ENCODE measurements at regions not wholly inside any gene's neighbourhood (a gene's known extent, or its start where the extent isn't known, plus 50 kb on each side); places are given as distances from the start of the nearest gene placed in this dataset.

DNA sequence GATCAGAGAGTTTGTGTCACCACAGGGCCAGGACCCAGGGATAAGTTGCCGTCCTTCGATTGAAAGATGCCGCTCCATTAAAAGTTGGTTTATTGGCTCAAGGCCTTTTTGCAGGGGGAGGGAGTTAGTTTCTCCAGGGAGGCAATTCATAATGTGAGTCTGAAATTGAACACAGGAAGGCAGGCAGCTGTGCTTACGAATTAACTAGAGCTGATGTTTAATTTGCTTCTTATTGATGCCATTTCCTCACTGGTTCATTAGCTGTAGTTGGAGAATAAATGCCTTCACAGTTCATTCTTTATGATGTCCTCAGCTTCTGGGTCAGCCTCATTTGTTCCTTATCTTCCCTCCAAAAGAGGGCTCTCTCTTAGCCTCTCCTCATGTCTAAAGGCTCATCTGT lies 113.2 kb upstream of the PTPRT start:
- no peak overlapping the region for H3K27ac Mint-ChIP-seq
- no peaks in the 10 kb centered on the region for H3K4me1 Mint-ChIP-seq
- no peaks in the 10 kb centered on the region for H3K9me3 Mint-ChIP-seq
- DNase-seq (no peak), ATAC-seq (no peak)
- H3K4me3 Mint-ChIP-seq, result no peak overlapping the region
- no peaks in the 10 kb centered on the region for H3K27me3 Mint-ChIP-seq

DNA sequence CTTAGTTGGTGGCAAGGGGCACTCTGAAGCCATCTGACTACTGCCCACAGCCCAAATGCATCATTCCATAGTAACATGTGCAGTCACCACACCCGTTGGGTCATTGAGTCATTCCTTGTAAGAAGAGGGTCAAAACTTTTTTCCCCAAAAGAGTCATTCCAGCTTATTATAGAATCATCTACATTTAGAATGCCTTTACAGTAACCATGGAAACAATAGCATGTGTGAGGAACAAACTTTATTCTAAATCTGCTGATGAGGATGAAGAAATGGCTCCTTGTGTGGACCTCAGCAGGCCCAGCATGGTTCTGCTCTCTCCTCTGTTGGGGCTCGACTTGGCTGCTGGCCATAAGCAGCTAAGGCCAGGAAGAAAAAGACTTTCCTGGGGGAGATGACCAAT lies 111.2 kb upstream of the PTPRT start:
- H3K27ac Mint-ChIP-seq, result no peak overlapping the region
- H3K4me1 Mint-ChIP-seq, result no peaks in the 10 kb centered on the region
- ATAC-seq, result no peak
- no peak overlapping the region for H3K4me3 Mint-ChIP-seq
- DNase-seq, result no peak
- peaks cover 6% of the 10 kb centered on the region for H3K27me3 Mint-ChIP-seq
- H3K9me3 Mint-ChIP-seq, result peaks cover 0 to 7% of the 10 kb centered on the region in 2 donors

DNA sequence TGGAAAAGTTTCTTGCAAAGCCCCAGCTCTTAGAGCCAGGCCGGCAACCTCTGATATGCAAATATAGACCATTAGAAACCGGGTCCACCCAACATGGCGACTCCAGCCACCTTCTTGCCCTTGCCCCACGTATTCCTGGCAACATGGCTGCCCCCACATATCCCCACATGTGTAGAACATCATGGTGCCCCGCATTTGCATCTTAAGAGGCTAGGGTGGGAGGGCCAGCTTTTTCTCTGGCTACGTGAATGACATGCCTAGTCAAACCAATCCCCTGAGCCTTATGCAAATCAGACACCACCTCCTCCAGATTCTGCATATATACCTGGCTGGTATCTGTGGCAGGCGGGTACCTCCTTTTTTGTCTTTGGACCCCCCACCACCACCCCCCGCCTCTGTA lies 106.1 kb upstream of the PTPRT start:
- Mint-ChIP-seq H3K9me3 (peaks cover 0 to 9% of the 10 kb centered on the region in 2 donors), H3K27ac (no peak overlapping the region), H3K4me3 (no peak overlapping the region), H3K27me3 (peaks cover 7% of the 10 kb centered on the region), H3K4me1 (no peaks in the 10 kb centered on the region)
- ATAC-seq (no peak), DNase-seq (no peak)

DNA sequence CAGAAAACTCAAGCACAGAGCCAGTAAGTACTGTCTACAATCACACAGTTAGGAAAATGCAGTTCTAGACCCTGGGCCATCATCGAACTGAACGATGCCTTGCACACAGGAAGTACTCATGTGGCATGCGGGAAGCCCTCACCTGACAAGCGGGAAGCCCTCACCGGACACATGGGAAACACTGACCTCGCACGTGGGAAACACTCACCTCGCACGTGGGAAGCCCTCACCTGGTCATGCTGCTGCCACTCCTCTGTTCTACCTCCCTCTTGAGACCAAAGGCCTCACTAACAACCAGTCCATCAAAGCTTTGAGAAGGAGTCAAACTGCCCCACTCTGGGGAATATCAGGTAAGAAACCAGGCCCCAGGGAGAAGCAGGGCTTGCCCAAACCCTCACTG lies 105.6 kb upstream of the PTPRT start:
- Mint-ChIP-seq H3K4me3 (no peak overlapping the region), H3K4me1 (no peaks in the 10 kb centered on the region), H3K9me3 (peaks cover 0 to 9% of the 10 kb centered on the region in 2 donors), H3K27ac (no peak overlapping the region), H3K27me3 (peaks cover 10% of the 10 kb centered on the region)
- DNase-seq (no peak), ATAC-seq (no peak)

DNA sequence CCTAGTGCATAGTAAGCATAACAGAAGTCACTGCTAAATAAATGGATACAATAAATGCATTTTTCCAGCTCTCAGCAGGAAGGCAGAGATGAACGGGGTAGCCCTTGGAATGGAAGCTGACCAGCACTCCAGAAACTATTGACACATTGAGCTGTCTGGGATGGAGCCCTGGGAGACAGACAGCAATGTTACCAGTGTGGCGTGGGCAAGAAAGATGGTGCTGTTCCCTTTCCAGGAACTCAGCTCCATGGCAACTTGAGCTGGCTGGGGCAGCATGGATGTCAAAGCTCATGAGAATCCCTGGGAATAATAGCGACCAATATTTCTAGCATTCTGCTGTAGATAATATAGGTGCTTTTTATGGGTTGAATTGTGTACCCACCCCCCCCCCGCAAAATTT lies 104.3 kb upstream of the PTPRT start:
- no peaks in the 10 kb centered on the region for H3K4me1 Mint-ChIP-seq
- no peak for DNase-seq
- no peak overlapping the region for H3K27ac Mint-ChIP-seq
- H3K9me3 Mint-ChIP-seq, result peaks cover 0 to 9% of the 10 kb centered on the region in 2 donors
- H3K27me3 Mint-ChIP-seq, result peaks cover 18% of the 10 kb centered on the region
- no peak for ATAC-seq
- H3K4me3 Mint-ChIP-seq, result no peak overlapping the region

DNA sequence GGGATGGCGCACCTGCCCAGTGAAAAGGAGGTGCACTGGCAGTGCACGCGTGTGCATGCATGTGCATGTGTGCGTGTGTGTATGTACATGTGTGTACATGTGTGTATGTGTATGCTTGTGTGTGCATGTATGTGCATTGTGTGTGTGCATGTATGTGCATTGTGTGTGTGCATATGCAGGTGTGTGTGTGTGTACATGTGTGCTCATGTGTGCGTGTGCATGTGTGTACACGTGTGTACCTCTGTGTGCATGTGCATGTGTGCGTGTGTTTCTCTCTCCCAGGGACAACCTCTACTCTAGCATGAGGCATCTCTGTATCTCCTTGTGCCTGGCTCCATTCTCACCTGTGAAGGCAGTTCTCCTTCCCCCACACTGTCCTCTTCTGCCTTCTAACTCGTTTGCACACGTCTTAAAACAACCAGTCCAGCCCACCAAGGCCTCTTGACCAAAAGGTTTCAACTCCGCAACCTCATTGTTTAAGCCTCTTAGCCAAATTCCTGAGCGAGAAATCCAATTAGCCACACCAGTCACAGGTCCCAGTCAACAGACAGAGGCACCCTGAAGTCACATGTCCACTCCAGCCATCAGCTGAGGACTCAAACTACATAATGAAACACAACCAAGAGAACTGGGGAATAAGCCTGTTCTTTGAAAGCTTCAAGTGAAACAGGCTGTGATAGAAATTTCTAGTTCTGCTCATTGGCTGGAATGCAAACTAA lies 103.5 kb upstream of the PTPRT start:
- H3K27me3 Mint-ChIP-seq, result peaks cover 18% of the 10 kb centered on the region
- ATAC-seq, result no peak

DNA sequence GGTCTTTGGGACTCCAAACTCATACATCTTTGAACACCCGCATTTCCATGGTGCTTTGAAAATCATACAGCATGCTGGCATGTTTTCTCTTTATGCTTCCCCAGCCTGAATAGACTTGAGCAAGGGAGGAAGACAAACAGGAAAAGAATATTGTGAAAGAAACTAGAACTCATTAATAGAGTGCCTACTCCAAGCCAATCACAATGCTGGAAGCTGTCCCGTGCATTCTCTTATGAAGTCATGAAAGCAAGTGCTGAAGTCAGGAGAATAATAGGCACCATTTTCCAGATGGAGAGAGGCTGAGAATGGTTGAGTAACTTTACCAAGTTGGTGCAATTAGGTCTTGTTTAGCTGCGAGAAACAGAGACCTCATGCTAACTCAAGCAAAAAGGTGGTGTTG lies 102.5 kb upstream of the PTPRT start:
- Mint-ChIP-seq H3K27me3 (peaks cover 18% of the 10 kb centered on the region), H3K4me3 (no peak overlapping the region)

More for the DNA sequence above, 103.5 kb upstream of the PTPRT start:
- H3K9me3 Mint-ChIP-seq, result peaks cover 0 to 9% of the 10 kb centered on the region in 2 donors
- no peak overlapping the region for H3K27ac Mint-ChIP-seq
- no peak for DNase-seq
- no peaks in the 10 kb centered on the region for H3K4me1 Mint-ChIP-seq
- H3K4me3 Mint-ChIP-seq, result no peak overlapping the region

DNA sequence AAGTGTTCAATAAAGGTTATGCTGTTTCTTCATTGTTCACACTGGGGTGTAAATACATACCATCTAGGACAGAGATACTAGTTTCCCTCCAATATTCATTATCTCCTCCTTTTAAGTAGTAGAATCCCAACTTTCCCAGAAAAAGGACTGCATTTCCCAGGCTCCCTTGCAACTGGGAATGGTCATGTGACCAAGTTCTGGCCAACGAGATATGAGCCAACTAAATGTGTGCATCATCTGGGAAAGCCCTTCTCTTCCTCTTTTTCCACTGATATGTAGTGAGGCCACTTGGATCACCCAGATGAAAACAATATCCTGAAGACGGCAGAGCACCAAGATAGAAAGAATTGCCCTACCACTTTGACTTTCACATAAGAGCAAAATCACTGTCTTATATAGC lies 97.9 kb upstream of the PTPRT start:
- H3K4me1 Mint-ChIP-seq, result no peaks in the 10 kb centered on the region
- no peak overlapping the region for H3K4me3 Mint-ChIP-seq
- H3K27me3 Mint-ChIP-seq, result peaks cover 43% of the 10 kb centered on the region
- no peak overlapping the region for H3K27ac Mint-ChIP-seq
- ATAC-seq (no peak), DNase-seq (no peak)
- H3K9me3 Mint-ChIP-seq, result no peaks in the 10 kb centered on the region

More for the DNA sequence above, 102.5 kb upstream of the PTPRT start:
- no peaks in the 10 kb centered on the region for H3K4me1 Mint-ChIP-seq
- ATAC-seq (no peak), DNase-seq (no peak)
- H3K27ac Mint-ChIP-seq, result peak overlapping the region in 1 of 2 donors; percentile 25
- peaks cover 0 to 9% of the 10 kb centered on the region in 2 donors for H3K9me3 Mint-ChIP-seq

DNA sequence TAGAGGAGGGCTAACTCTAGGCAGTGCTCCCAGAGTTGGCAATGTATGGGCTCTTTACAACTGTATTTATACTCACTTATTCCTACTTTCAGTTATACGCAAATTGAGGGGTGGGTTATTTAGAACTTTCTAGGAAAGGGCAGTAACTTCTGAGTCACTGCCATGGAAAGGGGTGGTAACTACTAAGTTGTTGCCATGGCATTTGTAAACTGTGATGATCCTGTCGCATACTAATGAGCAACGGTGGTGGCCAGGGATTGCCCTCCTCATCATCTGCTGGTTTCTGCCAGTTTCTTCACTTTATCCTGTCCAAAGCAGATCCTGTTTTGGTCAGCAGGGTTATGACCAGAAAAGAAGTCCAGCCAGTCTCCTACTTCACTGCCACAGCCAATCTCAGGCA lies 95.5 kb upstream of the PTPRT start:
- no peak overlapping the region for H3K27ac Mint-ChIP-seq
- peaks cover 58% of the 10 kb centered on the region for H3K27me3 Mint-ChIP-seq
- H3K9me3 Mint-ChIP-seq, result peaks cover 4 to 6% of the 10 kb centered on the region in 2 donors
- no peaks in the 10 kb centered on the region for H3K4me1 Mint-ChIP-seq
- ATAC-seq (no peak), DNase-seq (no peak)
- H3K4me3 Mint-ChIP-seq, result no peak overlapping the region

DNA sequence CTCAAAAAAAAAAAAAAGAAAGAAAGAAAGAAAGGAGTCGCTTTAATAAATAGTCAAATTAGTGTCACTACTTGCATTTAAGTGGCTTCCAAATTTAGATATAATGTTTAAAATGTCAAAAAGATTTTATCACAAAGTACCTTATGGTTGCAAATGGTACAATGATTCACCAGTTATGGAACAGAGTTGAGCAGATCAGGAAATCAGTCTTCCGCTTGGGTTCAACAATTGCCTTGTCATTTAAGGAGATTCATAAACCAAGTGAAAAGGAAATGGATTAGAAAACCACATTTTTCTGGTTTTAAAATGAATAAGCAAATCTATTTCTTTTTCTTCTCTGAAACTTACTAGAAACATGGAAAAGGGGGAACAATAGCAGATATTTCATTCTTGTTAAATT lies 94.8 kb upstream of the PTPRT start:
- H3K4me1 Mint-ChIP-seq, result no peaks in the 10 kb centered on the region
- no peak for DNase-seq
- no peak overlapping the region for H3K4me3 Mint-ChIP-seq
- H3K27me3 Mint-ChIP-seq, result peaks cover 51% of the 10 kb centered on the region
- no peak for ATAC-seq
- H3K9me3 Mint-ChIP-seq, result peaks cover 4 to 6% of the 10 kb centered on the region in 2 donors
- H3K27ac Mint-ChIP-seq, result peak overlapping the region in 1 of 2 donors; percentile 21

DNA sequence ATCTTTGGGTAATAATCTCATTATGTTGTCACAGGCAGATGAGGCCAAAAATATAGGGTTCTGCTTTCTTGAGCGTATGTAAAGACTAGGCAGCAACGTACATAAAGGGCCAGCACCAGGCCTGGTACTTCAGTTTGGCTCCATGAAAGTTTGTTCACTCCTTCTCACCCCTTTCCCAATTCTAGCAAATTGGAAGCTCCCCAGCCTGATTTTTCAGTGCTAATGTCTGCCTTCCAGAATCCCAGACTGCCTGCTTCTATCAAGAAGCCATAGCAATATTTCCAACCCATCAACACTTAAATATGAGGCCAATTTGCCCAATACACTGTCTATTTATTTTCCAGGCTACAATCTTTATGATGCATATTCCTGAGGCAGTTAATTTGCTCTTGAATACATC lies 93.4 kb upstream of the PTPRT start:
- Mint-ChIP-seq H3K27me3 (peaks cover 50% of the 10 kb centered on the region), H3K9me3 (peaks cover 4 to 6% of the 10 kb centered on the region in 2 donors), H3K27ac (no peak overlapping the region), H3K4me1 (no peaks in the 10 kb centered on the region), H3K4me3 (no peak overlapping the region)
- ATAC-seq, result no peak
- DNase-seq, result no peak

DNA sequence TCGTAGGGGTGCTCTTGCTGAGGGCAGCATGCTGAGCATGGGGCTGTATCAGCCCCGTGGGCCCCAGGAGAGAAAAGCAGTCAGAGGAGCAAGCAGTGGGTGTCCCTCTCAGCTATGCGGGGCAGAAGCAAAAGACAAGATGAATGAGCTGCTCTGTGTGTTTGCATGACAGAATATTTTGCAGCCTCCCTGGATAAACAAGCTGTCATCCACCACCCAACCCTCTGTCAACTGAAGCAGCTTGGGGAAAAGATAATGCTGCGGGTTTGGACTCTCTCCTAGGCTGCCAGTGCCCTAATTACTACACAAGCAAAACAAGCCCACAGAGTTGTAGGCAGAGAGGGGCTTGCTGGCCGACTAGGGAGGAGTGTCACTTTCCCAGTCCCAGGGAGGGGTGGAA lies 82.3 kb upstream of the PTPRT start:
- Mint-ChIP-seq H3K9me3 (peaks cover 5 to 6% of the 10 kb centered on the region in 2 donors), H3K27ac (no peak overlapping the region), H3K27me3 (no peaks in the 10 kb centered on the region), H3K4me3 (no peak overlapping the region), H3K4me1 (no peaks in the 10 kb centered on the region)
- DNase-seq (no peak), ATAC-seq (no peak)

DNA sequence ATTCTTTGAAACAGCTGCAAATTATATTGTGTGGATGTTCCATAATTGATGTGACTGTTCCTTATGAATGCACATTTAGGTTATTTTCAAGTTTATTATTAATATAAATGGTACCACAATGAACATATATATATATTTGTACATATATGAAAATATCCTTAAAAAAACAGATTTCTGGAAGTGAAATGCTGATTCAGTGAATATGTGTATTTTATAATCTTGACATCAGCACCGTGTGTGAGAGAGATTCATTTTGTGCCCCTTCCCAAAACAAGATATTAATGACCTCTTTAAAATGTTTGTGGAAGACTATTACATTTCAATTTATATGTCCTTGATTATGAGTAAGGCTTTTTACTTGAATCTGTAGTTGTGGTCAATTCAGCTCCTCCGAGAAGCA lies 75.7 kb upstream of the PTPRT start:
- Mint-ChIP-seq H3K27ac (no peak overlapping the region), H3K27me3 (peaks cover 16% of the 10 kb centered on the region), H3K9me3 (no peaks in the 10 kb centered on the region), H3K4me3 (no peak overlapping the region), H3K4me1 (no peaks in the 10 kb centered on the region)
- no peak for ATAC-seq
- no peak for DNase-seq

DNA sequence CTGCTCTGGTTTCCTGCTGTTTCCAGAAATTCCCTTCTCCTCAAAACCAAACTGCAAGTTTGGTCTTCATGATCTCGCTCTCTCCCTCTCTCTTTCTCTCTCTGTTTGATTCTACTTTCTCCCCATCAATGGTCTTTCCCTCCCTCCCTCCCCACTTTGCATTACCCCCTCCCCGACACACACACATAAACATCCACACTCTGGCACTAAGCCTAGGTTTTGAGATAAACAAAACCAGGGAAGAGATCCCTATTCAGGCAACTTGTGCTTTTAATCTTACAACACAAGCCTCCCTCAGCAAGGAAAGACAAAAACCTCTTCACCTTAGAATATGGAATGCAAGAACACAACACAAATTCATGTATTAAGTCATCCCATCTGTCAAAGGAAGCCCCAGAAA lies 73.5 kb upstream of the PTPRT start:
- no peak overlapping the region for H3K4me3 Mint-ChIP-seq
- peaks cover 0 to 5% of the 10 kb centered on the region in 2 donors for H3K9me3 Mint-ChIP-seq
- no peak overlapping the region for H3K27ac Mint-ChIP-seq
- ATAC-seq (no peak), DNase-seq (no peak)
- no peaks in the 10 kb centered on the region for H3K4me1 Mint-ChIP-seq
- peaks cover 16% of the 10 kb centered on the region for H3K27me3 Mint-ChIP-seq

DNA sequence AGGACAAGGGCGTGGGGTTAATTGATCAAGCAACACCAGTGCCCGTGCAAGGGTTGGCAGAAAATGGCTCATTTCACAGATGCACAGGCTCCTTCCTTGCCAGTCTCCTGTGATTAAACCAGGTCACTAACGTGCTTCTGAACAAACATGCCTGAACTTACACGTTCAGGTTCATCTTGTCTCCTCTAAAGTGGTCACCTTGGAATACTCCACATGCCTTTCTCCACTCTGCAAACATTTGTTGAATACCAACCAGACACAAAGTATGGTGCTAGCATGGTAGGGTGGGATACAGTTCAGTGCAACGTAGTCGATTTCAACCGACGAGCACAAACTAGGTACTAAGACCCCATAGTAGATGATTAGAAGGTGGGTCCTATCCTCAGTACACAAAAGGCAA lies 72.6 kb upstream of the PTPRT start:
- no peaks in the 10 kb centered on the region for H3K4me1 Mint-ChIP-seq
- H3K9me3 Mint-ChIP-seq, result peaks cover 0 to 5% of the 10 kb centered on the region in 2 donors
- DNase-seq (no peak), ATAC-seq (no peak)
- no peak overlapping the region for H3K4me3 Mint-ChIP-seq
- no peak overlapping the region for H3K27ac Mint-ChIP-seq
- H3K27me3 Mint-ChIP-seq, result peaks cover 16% of the 10 kb centered on the region

DNA sequence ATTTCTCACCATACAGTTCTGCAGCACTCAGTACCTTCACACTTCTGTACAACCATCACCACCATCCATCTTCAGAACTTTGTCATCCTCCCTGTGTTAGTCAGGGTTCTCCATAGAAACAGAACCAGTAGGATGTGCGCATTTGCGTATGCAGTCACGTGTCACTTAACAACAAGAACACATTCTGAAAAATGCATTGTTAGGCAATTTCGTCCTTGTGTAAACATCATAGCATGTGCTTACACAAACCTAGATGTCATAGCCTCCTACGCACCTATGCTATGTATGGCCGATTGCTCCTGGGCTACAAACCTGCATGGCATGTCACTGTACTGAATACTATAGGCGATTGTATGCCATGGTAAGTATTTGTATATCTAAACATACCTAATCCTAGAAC lies 66.2 kb upstream of the PTPRT start:
- no peaks in the 10 kb centered on the region for H3K27me3 Mint-ChIP-seq
- no peaks in the 10 kb centered on the region for H3K4me1 Mint-ChIP-seq
- H3K27ac Mint-ChIP-seq, result no peak overlapping the region
- DNase-seq, result no peak
- H3K9me3 Mint-ChIP-seq, result peaks cover 0 to 5% of the 10 kb centered on the region in 2 donors
- no peak overlapping the region for H3K4me3 Mint-ChIP-seq
- ATAC-seq, result no peak

DNA sequence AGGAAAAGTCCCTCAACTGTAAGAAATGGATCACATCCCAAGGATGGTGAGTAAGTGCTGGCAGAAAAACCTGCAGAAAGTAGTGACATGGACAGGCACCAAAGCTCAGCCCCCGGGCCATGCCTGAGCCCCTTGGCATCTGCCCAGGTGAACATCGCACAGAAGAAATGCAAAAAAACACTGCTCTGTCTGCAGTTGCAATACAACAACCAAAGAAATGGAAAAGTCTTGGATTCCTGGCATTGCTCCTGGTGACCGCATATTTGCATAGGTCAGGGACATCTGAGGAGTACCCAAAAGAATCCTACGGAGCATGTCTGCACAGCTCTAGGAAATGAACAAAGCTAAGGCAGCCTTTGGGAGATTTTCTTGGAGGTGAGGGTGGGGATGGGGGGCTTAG lies 63.1 kb upstream of the PTPRT start:
- no peaks in the 10 kb centered on the region for H3K9me3 Mint-ChIP-seq
- ATAC-seq (no peak), DNase-seq (no peak)
- H3K27ac Mint-ChIP-seq, result no peak overlapping the region
- H3K27me3 Mint-ChIP-seq, result no peaks in the 10 kb centered on the region
- no peaks in the 10 kb centered on the region for H3K4me1 Mint-ChIP-seq
- no peak overlapping the region for H3K4me3 Mint-ChIP-seq

Data from stimulated activated naive CD8-positive, alpha-beta T cell treated with anti-CD3 and anti-CD28 coated beads, Interleukin-15, amount 100 ng/mL, for 72 hours (primary cell).